NCI-H128 (cell line): ENCODE measurements at regions not wholly inside any gene's neighbourhood (a gene's known extent, or its start where the extent isn't known, plus 50 kb on each side); places are given as distances from the start of the nearest gene placed in this dataset.

Experiments used
- DNase-seq: peaks from one replicate; lab custom pipeline; 2025; ENCODE audit not compliant: unreplicated experiment; lab: John Stamatoyannopoulos, UW

- DNase-seq: no peak
These were observed 430.1 kb upstream of the NPVF start for GRCh38 chr7:25658375-25658774.

- DNase-seq: no peak
These were observed 431.6 kb upstream of the NPVF start for GRCh38 chr7:25659841-25660240.

- no peak for DNase-seq
These were observed 434.8 kb upstream of the NPVF start for GRCh38 chr7:25662841-25663800.

DNA sequence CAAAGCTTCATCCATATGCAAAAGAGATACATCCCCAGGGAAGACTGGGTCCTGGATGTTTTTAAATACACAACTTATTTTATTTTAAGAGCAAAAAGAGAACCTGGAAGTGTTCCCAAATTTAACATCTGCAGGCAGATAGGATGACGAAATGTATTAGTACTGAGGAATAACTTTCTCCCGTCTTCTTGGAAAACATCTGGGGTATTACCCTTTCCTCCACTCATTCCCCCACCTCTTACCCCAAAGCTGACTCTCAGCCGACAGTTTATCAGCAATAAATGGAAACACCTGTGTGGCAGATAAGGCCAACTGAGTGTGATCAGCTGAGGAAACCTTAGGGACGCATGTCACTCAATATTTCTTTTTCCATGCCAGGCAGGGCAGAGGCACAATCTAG is 435.6 kb upstream of the NPVF start:
- no peak for DNase-seq

DNA sequence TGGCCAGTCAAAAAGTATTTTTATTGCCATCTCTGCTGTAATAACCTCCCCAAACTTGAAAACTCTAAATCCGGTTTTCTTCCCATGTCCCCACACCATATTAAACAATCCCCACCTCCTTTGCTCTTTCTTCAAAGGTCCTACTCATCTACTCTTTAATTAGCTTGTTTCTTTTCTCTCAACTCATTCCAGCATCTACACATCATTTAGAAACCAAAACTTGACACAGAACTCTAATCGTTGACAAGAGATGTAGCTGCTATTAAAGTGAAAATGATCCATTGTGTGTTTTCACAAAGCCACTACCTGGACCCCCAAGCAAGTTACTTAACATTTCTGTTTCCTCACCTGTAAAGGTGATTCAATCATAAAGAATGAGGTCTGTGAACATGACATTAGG is 436.3 kb upstream of the NPVF start:
- no peak for DNase-seq

DNA sequence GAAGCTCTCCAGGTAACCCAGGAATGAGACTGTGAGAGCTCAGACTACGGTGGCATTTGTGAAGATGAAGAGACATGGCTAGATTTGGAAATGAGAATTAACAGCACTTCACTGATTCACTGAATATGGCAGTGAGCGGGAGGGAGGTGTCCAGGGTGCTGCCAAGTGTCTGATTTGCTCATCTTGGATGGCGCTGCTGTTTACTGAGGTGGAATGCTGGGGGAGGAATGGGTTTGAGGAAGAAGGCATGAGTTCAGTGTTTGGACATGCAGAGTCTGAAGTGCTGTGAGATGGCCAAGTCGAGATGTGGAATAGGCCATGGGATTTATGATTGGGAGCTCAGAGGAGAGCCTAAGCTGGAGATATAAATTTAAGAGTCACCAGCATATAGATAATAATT is 437.1 kb upstream of the NPVF start:
- no peak for DNase-seq

DNA sequence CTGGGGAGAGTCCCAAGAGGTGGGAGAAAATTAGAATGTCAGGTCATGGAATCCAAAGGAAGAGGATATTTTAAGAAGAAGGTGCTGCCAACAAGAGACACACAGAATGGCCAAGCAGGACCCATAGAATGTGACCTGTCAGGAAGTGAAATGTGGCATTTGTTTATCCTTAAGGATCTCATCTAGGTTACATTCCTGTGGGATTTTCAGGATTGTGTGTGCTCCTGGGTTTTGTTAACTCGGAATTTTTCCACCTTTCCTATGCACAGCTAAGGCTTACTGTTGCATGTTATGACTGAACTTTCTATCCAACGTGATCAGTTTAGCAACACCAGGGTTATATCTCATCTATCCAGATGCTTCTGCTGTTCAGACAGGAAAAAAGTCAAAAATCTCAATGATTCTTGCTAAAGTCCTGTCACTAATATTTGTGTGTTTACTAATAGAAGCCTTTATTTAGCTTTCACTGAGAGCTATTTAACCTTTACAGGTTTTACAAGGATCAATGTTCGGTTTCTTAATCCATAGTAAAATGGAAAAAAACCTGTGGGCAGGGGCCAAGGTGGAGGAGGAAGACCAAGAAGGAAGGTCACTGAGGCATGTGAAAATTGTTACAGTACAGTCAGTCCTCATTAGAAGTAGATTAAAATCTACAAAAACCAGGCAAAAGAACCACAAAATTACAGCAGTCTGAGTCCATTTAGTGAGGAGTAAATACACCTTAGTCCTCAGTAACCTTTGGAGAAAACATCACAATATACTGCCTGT is 437.8 kb upstream of the NPVF start:
- no peak for DNase-seq

GRCh38 chr7:25666671-25667060 is 438.4 kb upstream of the NPVF start:
- no peak for DNase-seq

DNA sequence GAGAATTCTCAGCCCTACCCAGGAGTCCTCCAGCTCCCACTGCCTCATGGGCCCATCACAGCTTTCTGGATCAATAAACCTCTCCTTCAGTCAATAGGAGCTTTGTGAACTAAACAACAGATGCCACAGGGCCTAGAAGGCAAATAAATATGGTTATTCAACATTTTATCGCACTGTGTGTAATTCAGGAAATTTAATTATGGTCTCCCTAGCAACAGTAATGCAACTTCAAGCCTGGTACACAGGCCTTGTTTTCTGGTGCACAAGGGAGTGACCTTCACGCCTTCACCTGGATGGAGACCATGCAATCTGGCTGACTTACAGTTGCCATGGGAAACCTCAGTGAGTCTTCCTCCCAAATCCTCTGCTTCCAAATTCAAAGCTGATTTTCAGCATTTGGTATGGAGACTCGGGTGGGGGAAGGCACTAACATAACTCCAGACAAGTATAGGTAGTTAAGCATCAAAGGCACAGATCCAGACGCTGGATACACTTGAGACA is 441.0 kb upstream of the NPVF start:
- no peak for DNase-seq

GRCh38 chr7:25669961-25670841 is 441.9 kb upstream of the NPVF start:
- DNase-seq: no peak

- no peak for DNase-seq
These were observed 442.8 kb upstream of the NPVF start for GRCh38 chr7:25671111-25671510.

GRCh38 chr7:25672496-25672895 is 444.2 kb upstream of the NPVF start:
- DNase-seq: no peak

- no peak for DNase-seq
These were observed 447.6 kb upstream of the NPVF start for GRCh38 chr7:25675789-25676474.

DNA sequence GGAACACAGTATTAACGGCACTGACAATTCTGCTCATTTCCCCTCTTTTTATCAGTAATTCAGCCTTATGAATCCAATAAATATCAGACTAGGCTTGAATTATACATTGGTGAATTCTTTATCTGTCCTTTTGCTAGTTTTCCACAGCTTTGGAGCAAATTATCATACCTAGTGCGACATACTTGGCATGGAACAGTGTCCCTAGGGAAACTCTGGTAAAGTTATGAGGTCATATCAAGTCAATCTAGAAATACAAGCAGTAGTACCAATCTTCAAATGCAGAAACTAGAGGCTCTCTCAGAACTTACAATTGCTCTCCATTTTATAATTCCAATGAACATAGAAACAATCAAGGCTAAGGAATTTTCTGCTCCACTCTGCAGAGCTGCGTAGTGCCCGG is 449.3 kb upstream of the NPVF start:
- no peak for DNase-seq

GRCh38 chr7:25678215-25678614 is 449.9 kb upstream of the NPVF start:
- DNase-seq: no peak

GRCh38 chr7:25680636-25681035 is 452.4 kb upstream of the NPVF start:
- no peak for DNase-seq

DNA sequence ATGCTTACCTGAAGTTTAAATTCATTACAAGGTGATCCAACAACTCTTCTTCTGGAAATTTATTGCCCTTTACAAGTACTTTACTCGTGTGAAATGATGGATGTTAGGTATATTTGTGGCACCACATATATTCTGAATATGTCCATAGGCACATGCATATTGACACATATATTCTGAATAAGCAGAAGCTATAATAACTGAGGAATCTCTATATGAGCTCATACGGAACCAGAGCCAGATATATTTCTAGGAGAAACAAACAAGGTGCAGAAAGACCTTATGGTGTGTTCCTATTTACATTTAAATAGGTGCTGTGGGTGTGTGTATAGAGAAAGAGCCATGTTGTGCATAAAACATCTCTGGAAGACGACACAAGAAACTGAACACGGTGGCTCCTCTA is 456.1 kb upstream of the NPVF start:
- no peak for DNase-seq

DNA sequence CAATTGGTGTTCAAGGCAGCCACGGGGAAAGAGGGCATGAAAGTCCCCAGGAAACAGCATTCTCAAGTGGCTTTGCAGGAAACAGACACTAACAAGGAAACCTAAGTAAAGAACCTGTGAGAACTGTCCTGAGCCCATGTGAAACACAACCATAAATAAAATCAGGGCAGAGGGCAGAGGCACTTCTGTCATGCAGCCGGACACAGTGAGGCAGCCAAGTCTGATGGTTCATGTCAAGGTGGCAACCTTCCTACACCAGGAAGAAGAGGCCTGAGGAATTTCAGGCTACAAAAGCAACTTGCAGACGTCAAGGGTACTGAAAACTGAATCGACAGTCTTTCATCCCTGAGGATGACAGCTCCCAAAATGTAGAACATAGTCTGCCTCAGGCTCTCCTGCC is 458.2 kb upstream of the NPVF start:
- DNase-seq: no peak

DNA sequence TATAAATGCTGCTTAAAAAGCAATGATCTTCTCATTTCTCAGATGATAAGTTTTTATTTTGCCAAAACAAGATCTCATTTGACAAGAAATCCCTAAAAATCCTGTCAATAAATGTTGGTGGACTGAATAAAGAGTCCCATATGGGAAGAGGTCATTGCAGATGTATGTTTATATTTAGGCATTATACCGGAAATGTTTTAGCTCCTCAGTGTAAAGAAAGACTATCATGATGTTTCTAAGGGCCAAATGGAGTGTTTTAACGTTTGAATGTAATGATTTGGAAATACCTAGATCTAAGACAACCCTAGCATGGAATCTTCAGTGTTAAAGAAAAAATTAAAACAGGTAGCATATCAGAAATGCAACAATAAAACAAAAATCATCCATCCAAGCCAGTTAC is 457.8 kb upstream of the NFE2L3 start:
- no peak for DNase-seq

DNA sequence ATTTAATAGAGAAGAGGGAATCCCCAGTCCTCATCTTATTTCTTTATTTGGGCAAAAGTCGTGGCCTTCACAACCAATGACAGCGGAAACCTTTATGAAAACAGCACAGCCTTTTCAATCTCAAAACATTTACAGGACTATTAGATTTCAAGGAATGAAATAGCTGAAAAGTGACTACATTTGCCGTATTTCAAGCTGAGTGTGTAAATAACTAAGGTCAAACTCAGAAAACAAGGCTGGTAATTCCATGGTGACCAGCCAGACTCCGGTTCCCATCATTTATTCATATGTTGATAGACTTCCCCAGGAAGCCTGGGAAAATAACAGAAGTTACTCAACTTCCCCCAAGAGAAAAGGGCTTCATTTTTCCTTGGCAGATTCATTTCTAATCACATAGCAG is 457.3 kb upstream of the NFE2L3 start:
- DNase-seq: no peak

- no peak for DNase-seq
These were observed 455.4 kb upstream of the NFE2L3 start for GRCh38 chr7:25696571-25696970.
